ENCODE measurements at regions not wholly inside any gene's neighbourhood (a gene's known extent, or its start where the extent isn't known, plus 50 kb on each side); places are given as distances from the start of the nearest gene placed in this dataset.

DNA sequence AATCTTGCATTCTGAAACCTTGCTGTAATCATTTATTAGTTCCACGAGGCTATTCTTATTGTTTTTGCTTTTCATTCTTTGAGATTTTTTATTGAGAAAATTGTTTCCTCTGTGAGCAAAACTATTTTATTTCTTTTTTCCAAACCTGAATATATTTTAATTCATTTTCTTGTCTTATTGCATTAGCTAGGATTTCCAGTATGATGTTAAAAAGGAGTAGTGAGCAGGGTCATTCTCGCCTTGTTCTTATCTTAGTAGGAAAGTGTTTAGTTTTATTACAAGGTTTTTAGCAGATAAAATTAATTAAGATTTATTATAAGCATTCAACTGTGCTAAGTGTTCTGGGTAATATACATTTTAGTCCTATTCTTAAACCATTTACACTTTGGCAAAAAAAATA lies 214.6 kb upstream of the KLF6 start:
- H3K9me3 Mint-ChIP-seq, result peaks cover 7 to 11% (median 9%) of the 10 kb centered on the region in 3 donors
- Histone ChIP-seq H3K4me3 (ENCODE audit: control insufficient read depth in 1 of 2, extremely low read depth in 1 of 2, low read length in 1 of 2) (no peak overlapping the region), H3K27ac (ENCODE audit: low read length) (no peak overlapping the region), H3K27me3 (replicated peaks in 1 of 2; ENCODE audit: control insufficient read depth in 2 of 2, extremely low read depth in 1 of 2, insufficient read depth in 2 of 2, low read length in 1 of 2) (no peaks in the 10 kb centered on the region), H3K9me3 (no peaks in the 10 kb centered on the region), H3K4me1 (ENCODE audit: control insufficient read depth in 1 of 2, extremely low read depth in 1 of 2, insufficient read depth in 2 of 2, low read length in 2 of 2) (no peaks in the 10 kb centered on the region), H3K36me3 (ENCODE audit: control insufficient read depth in 2 of 2, extremely low read depth in 1 of 2, insufficient read depth in 1 of 2, low read length in 1 of 2) (no peaks in the 10 kb centered on the region)
- ChIA-PET POLR2A (interaction anchor here in 1 of 2 donors (0.7 kb wide), 1 partner anchor 315 kb away, joined by 3 read pairs; no protein-coding TSS in a partner anchor), CTCF (no interaction called here)
- H3K4me3 Mint-ChIP-seq, result no peak overlapping the region
- no peaks in the 10 kb centered on the region for H3K36me3 Mint-ChIP-seq
- no peaks in the 10 kb centered on the region for H3K27me3 Mint-ChIP-seq
- WGBS (ENCODE audit: insufficient coverage), result no CpG with 5 or more reads among the region's 2 CpGs
- DNase-seq, result no peak
- no peak for ATAC-seq (replicated peaks in 1 of 4)
- no peak overlapping the region for H3K27ac Mint-ChIP-seq
- peaks cover 0 to 8% (median 0%) of the 10 kb centered on the region in 3 donors for H3K4me1 Mint-ChIP-seq

DNA sequence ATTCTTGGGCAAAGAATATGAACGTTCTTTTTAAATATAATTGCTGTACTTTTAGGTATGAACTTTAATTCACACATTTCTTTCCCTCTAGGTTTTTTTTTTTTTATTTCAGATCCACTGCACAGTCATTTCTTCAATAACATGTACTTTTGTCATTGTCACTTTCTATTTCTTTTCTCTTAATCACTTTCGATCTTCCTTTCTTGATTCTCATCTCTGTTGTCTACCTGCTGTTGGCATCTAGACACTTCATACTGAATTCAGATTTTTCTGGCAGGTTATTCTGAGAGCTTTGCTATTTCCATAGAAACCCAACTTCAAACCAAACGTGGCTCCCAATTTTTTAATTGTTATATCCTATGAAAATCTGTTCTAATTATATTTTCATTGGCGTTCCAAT lies 211.7 kb upstream of the KLF6 start:
- Histone ChIP-seq H3K27ac (ENCODE audit: low read length) (no peak overlapping the region), H3K4me3 (ENCODE audit: control insufficient read depth in 1 of 2, extremely low read depth in 1 of 2, low read length in 1 of 2) (no peak overlapping the region), H3K36me3 (ENCODE audit: control insufficient read depth in 2 of 2, extremely low read depth in 1 of 2, insufficient read depth in 1 of 2, low read length in 1 of 2) (no peaks in the 10 kb centered on the region), H3K4me1 (ENCODE audit: control insufficient read depth in 1 of 2, extremely low read depth in 1 of 2, insufficient read depth in 2 of 2, low read length in 2 of 2) (no peaks in the 10 kb centered on the region), H3K9me3 (no peaks in the 10 kb centered on the region), H3K27me3 (replicated peaks in 1 of 2; ENCODE audit: control insufficient read depth in 2 of 2, extremely low read depth in 1 of 2, insufficient read depth in 2 of 2, low read length in 1 of 2) (no peaks in the 10 kb centered on the region)
- WGBS (ENCODE audit: insufficient coverage), result 25% methylated on average over 1 of the region's 4 CpGs
- Mint-ChIP-seq H3K4me1 (peaks cover 0 to 13% (median 2%) of the 10 kb centered on the region in 3 donors), H3K4me3 (no peak overlapping the region), H3K9me3 (peaks cover 7 to 11% (median 9%) of the 10 kb centered on the region in 3 donors), H3K36me3 (no peaks in the 10 kb centered on the region), H3K27ac (no peak overlapping the region), H3K27me3 (no peaks in the 10 kb centered on the region)
- ChIA-PET POLR2A (interaction anchor here in 1 of 2 donors (0.7 kb wide), 2 partner anchors 16 to 1570 kb away, joined by 3 to 7 read pairs; no protein-coding TSS in a partner anchor), CTCF (interaction anchor here in 1 of 2 donors (0.8 kb wide), 1 partner anchor 668 kb away, joined by 6 read pairs; no protein-coding TSS in a partner anchor)
- ATAC-seq (replicated peaks in 1 of 4) (no peak), DNase-seq (no peak)

DNA sequence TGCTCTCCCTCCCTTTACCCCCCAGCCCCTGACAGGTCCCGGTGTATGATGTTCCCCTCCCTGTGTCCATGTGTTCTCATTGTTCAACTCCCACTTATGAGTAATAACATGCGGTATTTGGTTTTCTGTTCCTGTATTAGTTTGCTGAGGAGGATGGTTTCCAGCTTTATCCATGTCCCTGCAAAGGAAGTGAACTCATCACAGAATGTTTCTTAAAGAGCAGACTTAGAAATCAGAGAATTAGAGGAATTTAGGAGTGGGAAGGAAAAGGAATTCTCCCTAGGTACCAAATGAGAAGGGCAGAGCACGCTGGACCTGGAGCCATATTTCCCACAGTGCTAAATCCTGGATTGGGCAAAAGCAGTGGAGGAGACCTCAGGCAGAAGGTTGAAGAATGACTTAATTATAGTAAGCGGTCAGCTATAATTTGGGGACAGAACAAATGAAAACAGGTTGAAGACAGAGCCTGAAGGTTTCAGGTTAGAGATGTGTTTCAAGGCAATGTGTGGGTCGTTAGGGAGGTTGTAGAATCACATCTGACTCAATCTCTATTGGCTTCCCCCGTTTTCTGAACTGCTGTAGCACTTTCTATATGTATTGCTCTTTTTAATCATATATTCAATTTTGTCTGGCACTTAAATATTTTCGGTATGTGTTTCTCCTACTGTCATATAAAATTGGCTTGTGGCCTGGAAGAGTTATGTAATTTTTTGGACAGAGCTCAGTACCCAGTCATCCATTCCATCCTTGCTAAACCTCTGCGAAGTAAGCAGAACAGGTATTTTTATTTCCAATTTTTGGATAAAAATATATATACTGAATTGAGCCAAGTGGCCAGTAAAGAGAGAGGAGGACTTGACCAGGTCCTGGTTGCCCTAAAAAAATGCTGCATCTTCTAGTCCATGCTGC lies 210.5 kb upstream of the KLF6 start:
- H3K9me3 ChIP-seq, result no peaks in the 10 kb centered on the region
- H3K4me3 Mint-ChIP-seq, result no peak overlapping the region
- DNase-seq (no peak), ATAC-seq (replicated peaks in 1 of 4) (no peak)
- ChIA-PET CTCF (no interaction called here), POLR2A (interaction anchor here in 1 of 2 donors (0.5 to 0.6 kb wide), 2 partner anchors 28 to 73 kb away, joined by 5 to 8 read pairs; no protein-coding TSS in a partner anchor)
- H3K4me1 Mint-ChIP-seq, result peaks cover 0 to 13% (median 2%) of the 10 kb centered on the region in 3 donors
- H3K27ac Mint-ChIP-seq, result no peak overlapping the region
- no peaks in the 10 kb centered on the region for H3K36me3 Mint-ChIP-seq
- peaks cover 7 to 10% (median 7%) of the 10 kb centered on the region in 3 donors for H3K9me3 Mint-ChIP-seq
- no peaks in the 10 kb centered on the region for H3K4me1 ChIP-seq (ENCODE audit: control insufficient read depth in 1 of 2, extremely low read depth in 1 of 2, insufficient read depth in 2 of 2, low read length in 2 of 2)
- no peak overlapping the region for H3K27ac ChIP-seq (ENCODE audit: low read length)
- H3K4me3 ChIP-seq (ENCODE audit: control insufficient read depth in 1 of 2, extremely low read depth in 1 of 2, low read length in 1 of 2), result no peak overlapping the region
- WGBS (ENCODE audit: insufficient coverage), result 100% methylated on average over 1 of the region's 8 CpGs
- H3K27me3 Mint-ChIP-seq, result no peaks in the 10 kb centered on the region
- H3K36me3 ChIP-seq (ENCODE audit: control insufficient read depth in 2 of 2, extremely low read depth in 1 of 2, insufficient read depth in 1 of 2, low read length in 1 of 2), result no peaks in the 10 kb centered on the region
- H3K27me3 ChIP-seq (replicated peaks in 1 of 2; ENCODE audit: control insufficient read depth in 2 of 2, extremely low read depth in 1 of 2, insufficient read depth in 2 of 2, low read length in 1 of 2), result no peaks in the 10 kb centered on the region

DNA sequence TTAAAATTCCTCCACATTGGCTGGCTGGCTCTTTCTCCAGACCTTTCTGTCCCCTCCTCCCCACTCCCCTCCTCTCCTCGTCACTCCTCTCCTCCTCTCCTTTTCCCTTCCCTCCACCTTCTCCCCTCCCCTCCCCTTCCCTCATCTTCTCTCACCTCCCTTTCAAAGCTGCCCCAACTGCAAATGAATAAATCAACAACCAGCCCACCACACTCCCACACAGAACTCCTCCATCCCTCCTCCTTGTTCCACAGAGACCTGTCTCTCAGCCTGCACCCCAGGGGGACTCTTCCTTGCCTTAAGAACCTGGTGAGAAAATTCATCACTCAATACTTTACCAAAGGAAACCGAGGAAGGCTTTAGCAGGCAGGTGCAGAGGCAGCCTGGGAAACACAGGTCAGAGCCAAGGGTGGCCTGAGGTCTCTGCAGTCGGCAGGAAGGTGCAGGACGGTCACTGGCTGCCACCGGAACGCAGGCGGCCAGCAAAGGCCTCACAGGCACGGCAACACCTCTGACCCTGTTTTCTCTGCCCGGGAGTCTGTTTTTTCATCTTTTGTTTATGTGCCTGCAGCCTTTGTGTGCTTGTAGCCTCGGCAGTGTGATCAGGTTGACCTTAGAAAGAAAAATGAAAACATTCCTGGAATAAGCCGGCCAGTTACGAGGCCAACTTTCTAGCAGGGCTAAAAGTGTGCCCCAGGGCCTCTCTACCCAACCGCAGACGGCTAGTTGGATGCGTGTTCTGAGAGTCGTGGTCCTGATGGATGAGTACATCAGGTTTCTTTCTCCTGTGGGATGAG lies 207.6 kb upstream of the KLF6 start:
- Mint-ChIP-seq H3K9me3 (no peaks in the 10 kb centered on the region), H3K27ac (no peak overlapping the region), H3K4me1 (peaks cover 5 to 13% (median 5%) of the 10 kb centered on the region in 3 donors), H3K27me3 (no peaks in the 10 kb centered on the region), H3K36me3 (no peaks in the 10 kb centered on the region), H3K4me3 (no peak overlapping the region)
- 91% methylated on average over 15 of the region's 16 CpGs for WGBS (ENCODE audit: insufficient coverage)
- ATAC-seq (replicated peaks in 1 of 4) (no peak), DNase-seq (no peak)
- CTCF ChIA-PET, result interaction anchor here (0.6 to 0.7 kb wide), 3 partner anchors 33 to 1520 kb away, joined by 3 to 10 read pairs (median 3); no protein-coding TSS in a partner anchor
- POLR2A ChIA-PET, result interaction anchor here in 1 of 2 donors (0.7 kb wide), 1 partner anchor 63 kb away, joined by 5 read pairs; no protein-coding TSS in a partner anchor
- Histone ChIP-seq H3K27me3 (replicated peaks in 1 of 2; ENCODE audit: control insufficient read depth in 2 of 2, extremely low read depth in 1 of 2, insufficient read depth in 2 of 2, low read length in 1 of 2) (no peaks in the 10 kb centered on the region), H3K36me3 (ENCODE audit: control insufficient read depth in 2 of 2, extremely low read depth in 1 of 2, insufficient read depth in 1 of 2, low read length in 1 of 2) (no peaks in the 10 kb centered on the region), H3K27ac (ENCODE audit: low read length) (no peak overlapping the region), H3K4me1 (ENCODE audit: control insufficient read depth in 1 of 2, extremely low read depth in 1 of 2, insufficient read depth in 2 of 2, low read length in 2 of 2) (no peaks in the 10 kb centered on the region), H3K4me3 (ENCODE audit: control insufficient read depth in 1 of 2, extremely low read depth in 1 of 2, low read length in 1 of 2) (no peak overlapping the region), H3K9me3 (no peaks in the 10 kb centered on the region)

DNA sequence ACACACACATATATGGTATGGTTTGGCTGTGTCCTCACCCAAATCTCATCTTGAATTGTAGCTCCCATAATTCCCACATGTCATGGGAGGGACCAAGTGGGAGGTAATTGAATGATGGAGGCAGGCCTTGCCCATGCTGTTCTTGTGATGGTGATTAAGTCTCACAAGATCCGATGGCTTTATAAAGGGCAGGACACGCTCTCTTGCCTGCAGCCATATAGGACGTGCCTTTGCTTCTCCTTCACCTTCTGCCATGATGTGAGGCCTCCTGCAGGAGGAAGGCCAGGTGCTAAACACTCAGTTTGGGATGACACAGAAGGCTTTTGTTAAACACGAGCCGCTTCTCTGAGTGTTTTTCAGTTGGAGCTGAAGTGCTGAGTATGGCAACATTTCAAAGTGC lies 205.3 kb upstream of the KLF6 start:
- H3K4me3 ChIP-seq (ENCODE audit: control insufficient read depth in 1 of 2, extremely low read depth in 1 of 2, low read length in 1 of 2), result no peak overlapping the region
- WGBS (ENCODE audit: insufficient coverage), result 97% methylated on average over 5 of the region's 5 CpGs
- H3K27me3 ChIP-seq (replicated peaks in 1 of 2; ENCODE audit: control insufficient read depth in 2 of 2, extremely low read depth in 1 of 2, insufficient read depth in 2 of 2, low read length in 1 of 2), result no peaks in the 10 kb centered on the region
- ATAC-seq (replicated peaks in 1 of 4) (no peak), DNase-seq (no peak)
- no peaks in the 10 kb centered on the region for H3K4me1 ChIP-seq (ENCODE audit: control insufficient read depth in 1 of 2, extremely low read depth in 1 of 2, insufficient read depth in 2 of 2, low read length in 2 of 2)
- ChIA-PET POLR2A (interaction anchor here in 1 of 2 donors (0.6 kb wide), 1 partner anchor 19 kb away, joined by 3 read pairs; no protein-coding TSS in a partner anchor), CTCF (no interaction called here)
- no peaks in the 10 kb centered on the region for H3K9me3 Mint-ChIP-seq
- H3K4me3 Mint-ChIP-seq, result no peak overlapping the region
- no peaks in the 10 kb centered on the region for H3K27me3 Mint-ChIP-seq
- H3K4me1 Mint-ChIP-seq, result peaks cover 7 to 10% (median 10%) of the 10 kb centered on the region in 3 donors
- H3K36me3 ChIP-seq (ENCODE audit: control insufficient read depth in 2 of 2, extremely low read depth in 1 of 2, insufficient read depth in 1 of 2, low read length in 1 of 2), result no peaks in the 10 kb centered on the region
- no peaks in the 10 kb centered on the region for H3K9me3 ChIP-seq
- no peak overlapping the region for H3K27ac ChIP-seq (ENCODE audit: low read length)
- no peak overlapping the region for H3K27ac Mint-ChIP-seq
- H3K36me3 Mint-ChIP-seq, result no peaks in the 10 kb centered on the region
